ENCODE measurements at regions not wholly inside any gene's neighbourhood (a gene's known extent, or its start where the extent isn't known, plus 50 kb on each side); places are given as distances from the start of the nearest gene placed in this dataset.

DNA sequence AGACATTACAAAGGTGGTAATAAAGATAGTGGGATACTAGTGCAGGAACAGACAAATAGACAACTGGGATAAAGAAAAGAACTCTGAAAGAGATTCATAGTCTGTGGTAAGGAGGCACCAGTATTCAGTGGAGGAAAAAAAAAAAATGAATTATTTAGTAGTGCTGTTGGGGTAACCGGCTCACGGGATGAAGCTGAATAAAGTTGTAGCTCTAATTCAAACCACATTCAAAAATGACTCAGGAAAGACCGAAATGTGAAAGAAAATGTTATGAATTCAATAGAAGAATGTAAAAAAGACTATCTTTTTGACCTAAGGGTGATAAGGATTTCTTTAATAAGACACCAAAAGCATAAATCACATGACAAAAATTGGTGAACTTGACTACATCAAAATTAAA is 83.1 kb upstream of the HABP2 start:
- H3K27ac ChIP-seq (ENCODE audit: low read length), result no peak overlapping the region
- TF ChIP-seq EZH2phosphoT487 (IDR thresholded peaks at IDR 0.05; ENCODE audit: low read length) (no peak), EZH2 (optimal IDR thresholded peaks at IDR 0.05; ENCODE audit: low read depth, low read length) (no peak)
- TF ChIP-seq, protein P1, sequence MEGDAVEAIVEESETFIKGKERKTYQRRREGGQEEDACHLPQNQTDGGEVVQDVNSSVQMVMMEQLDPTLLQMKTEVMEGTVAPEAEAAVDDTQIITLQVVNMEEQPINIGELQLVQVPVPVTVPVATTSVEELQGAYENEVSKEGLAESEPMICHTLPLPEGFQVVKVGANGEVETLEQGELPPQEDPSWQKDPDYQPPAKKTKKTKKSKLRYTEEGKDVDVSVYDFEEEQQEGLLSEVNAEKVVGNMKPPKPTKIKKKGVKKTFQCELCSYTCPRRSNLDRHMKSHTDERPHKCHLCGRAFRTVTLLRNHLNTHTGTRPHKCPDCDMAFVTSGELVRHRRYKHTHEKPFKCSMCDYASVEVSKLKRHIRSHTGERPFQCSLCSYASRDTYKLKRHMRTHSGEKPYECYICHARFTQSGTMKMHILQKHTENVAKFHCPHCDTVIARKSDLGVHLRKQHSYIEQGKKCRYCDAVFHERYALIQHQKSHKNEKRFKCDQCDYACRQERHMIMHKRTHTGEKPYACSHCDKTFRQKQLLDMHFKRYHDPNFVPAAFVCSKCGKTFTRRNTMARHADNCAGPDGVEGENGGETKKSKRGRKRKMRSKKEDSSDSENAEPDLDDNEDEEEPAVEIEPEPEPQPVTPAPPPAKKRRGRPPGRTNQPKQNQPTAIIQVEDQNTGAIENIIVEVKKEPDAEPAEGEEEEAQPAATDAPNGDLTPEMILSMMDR (IDR thresholded peaks at IDR 0.05; ENCODE audit: low read length), result no peak
- no peaks in the 10 kb centered on the region for H3F3A ChIP-seq (ENCODE audit: insufficient read depth, low read length)
- DNase-seq, result no peak
- H3K9ac ChIP-seq (ENCODE audit: low read length), result no peak overlapping the region
- no peaks in the 10 kb centered on the region for H3K9me2 ChIP-seq (replicated peaks; ENCODE audit: insufficient read depth, low read length)
- no peaks in the 10 kb centered on the region for H3K9me3 ChIP-seq (replicated peaks; ENCODE audit: insufficient read depth, low read length)
- no peak overlapping the region for H3K4me2 ChIP-seq (ENCODE audit: low read depth, low read length)
- H3K4me3 ChIP-seq (ENCODE audit: low read length), result no peak overlapping the region
- H2AFZ ChIP-seq (ENCODE audit: low read length), result no peak overlapping the region
- H4K20me1 ChIP-seq (ENCODE audit: insufficient read depth, low read length), result no peaks in the 10 kb centered on the region
- H3K27me3 ChIP-seq (replicated peaks; ENCODE audit: insufficient read depth, low read length), result no peaks in the 10 kb centered on the region
- no peaks in the 10 kb centered on the region for H3K79me2 ChIP-seq (ENCODE audit: low read length)
- H3K4me1 ChIP-seq (ENCODE audit: low read length), result no peaks in the 10 kb centered on the region
- no peaks in the 10 kb centered on the region; the same call in 1 of the 2 replicates for H3K36me3 ChIP-seq (replicated peaks; ENCODE audit: insufficient read depth, low read length)

DNA sequence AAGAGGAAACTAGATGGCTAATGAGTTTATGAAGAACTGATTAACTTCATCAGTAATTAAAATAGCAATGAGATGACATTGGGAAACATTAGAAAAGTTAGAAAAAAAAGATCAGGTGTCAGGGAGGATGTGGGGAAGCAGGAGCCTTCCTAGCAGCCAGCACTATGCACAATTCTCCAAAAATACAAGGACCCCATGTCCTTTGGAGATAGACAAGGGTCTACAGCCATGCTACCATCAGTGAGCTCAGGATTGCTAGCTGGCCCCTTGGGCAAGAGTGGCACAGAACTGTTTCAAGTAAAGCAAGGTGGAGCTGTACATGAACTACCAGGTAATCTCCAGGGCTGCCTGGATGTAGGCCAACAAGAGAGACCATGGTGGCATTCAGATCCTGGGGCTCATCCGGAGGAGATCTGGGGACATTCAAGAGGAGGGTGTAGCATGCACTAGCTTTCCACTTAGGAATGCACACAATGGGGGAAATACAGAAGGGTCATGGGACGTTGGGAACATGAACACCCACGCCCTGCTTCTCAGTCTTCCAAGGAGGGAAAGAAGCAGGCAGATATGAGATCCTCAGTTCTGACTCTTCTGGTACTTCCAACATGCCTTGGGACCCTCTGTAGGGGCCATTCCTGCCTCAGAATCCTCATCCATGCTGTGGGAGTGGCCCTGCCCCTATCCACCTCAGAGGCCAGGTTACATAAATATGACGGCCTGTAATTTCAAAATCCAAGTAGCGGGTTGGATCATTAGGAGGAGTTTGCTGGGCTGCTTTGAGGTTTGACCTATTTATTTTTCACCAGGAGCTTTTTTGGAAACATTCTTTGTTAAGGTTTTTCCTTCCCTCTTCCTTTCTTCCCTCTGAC is 82.2 kb upstream of the HABP2 start:
- Histone ChIP-seq H3K9ac (ENCODE audit: low read length) (no peak overlapping the region), H3F3A (ENCODE audit: insufficient read depth, low read length) (no peaks in the 10 kb centered on the region), H3K9me3 (replicated peaks; ENCODE audit: insufficient read depth, low read length) (no peaks in the 10 kb centered on the region), H4K20me1 (ENCODE audit: insufficient read depth, low read length) (no peaks in the 10 kb centered on the region), H3K79me2 (ENCODE audit: low read length) (no peaks in the 10 kb centered on the region), H3K4me2 (ENCODE audit: low read depth, low read length) (no peak overlapping the region), H3K4me3 (ENCODE audit: low read length) (no peak overlapping the region), H3K4me1 (ENCODE audit: low read length) (no peaks in the 10 kb centered on the region), H3K27ac (ENCODE audit: low read length) (no peak overlapping the region), H2AFZ (ENCODE audit: low read length) (no peak overlapping the region), H3K27me3 (replicated peaks; ENCODE audit: insufficient read depth, low read length) (no peaks in the 10 kb centered on the region), H3K9me2 (replicated peaks; ENCODE audit: insufficient read depth, low read length) (no peaks in the 10 kb centered on the region), H3K36me3 (replicated peaks; ENCODE audit: insufficient read depth, low read length) (no peaks in the 10 kb centered on the region; the same call in 1 of the 2 replicates)
- no peak for DNase-seq
- TF ChIP-seq EZH2 (optimal IDR thresholded peaks at IDR 0.05; ENCODE audit: low read depth, low read length) (no peak), EZH2phosphoT487 (IDR thresholded peaks at IDR 0.05; ENCODE audit: low read length) (no peak)
- TF ChIP-seq, protein P1 (IDR thresholded peaks at IDR 0.05; ENCODE audit: low read length), result no peak

- H3K9me2 ChIP-seq (replicated peaks; ENCODE audit: insufficient read depth, low read length), result no peaks in the 10 kb centered on the region
- no peaks in the 10 kb centered on the region for H3K79me2 ChIP-seq (ENCODE audit: low read length)
- H3K36me3 ChIP-seq (replicated peaks; ENCODE audit: insufficient read depth, low read length), result no peaks in the 10 kb centered on the region; the same call in 1 of the 2 replicates
- H3K4me3 ChIP-seq (ENCODE audit: low read length), result no peak overlapping the region
- no peak overlapping the region for H3K4me2 ChIP-seq (ENCODE audit: low read depth, low read length)
- no peak for DNase-seq
- H3F3A ChIP-seq (ENCODE audit: insufficient read depth, low read length), result no peaks in the 10 kb centered on the region
- H4K20me1 ChIP-seq (ENCODE audit: insufficient read depth, low read length), result no peaks in the 10 kb centered on the region
- H3K9ac ChIP-seq (ENCODE audit: low read length), result no peak overlapping the region
- H3K27ac ChIP-seq (ENCODE audit: low read length), result no peak overlapping the region
- no peaks in the 10 kb centered on the region for H3K9me3 ChIP-seq (replicated peaks; ENCODE audit: insufficient read depth, low read length)
- no peak for TF ChIP-seq EZH2phosphoT487 (IDR thresholded peaks at IDR 0.05; ENCODE audit: low read length)
- TF ChIP-seq, protein P1 (IDR thresholded peaks at IDR 0.05; ENCODE audit: low read length), result no peak
- no peak for TF ChIP-seq EZH2 (optimal IDR thresholded peaks at IDR 0.05; ENCODE audit: low read depth, low read length)
- H2AFZ ChIP-seq (ENCODE audit: low read length), result no peak overlapping the region
- no peaks in the 10 kb centered on the region for H3K4me1 ChIP-seq (ENCODE audit: low read length)
- H3K27me3 ChIP-seq (replicated peaks; ENCODE audit: insufficient read depth, low read length), result no peaks in the 10 kb centered on the region
Measured at GRCh38 chr10:113471241-113471996, 81.4 kb upstream of the HABP2 start.

Data from MM.1S (cell line).